Stomach (tissue), 8 donors: ENCODE measurements at regions not wholly inside any gene's neighbourhood (a gene's known extent, or its start where the extent isn't known, plus 50 kb on each side); places are given as distances from the start of the nearest gene placed in this dataset.

Experiments
- DNase-seq, 2 donors: peaks; one replicate each; pipeline versions ENCODE4 v3.0.0 to v3.0.0-alpha.2; 2013 to 2019
- H3K27ac ChIP-seq, 5 donors: fragments of 200-600 bp in 4 of 5; sonication (generic) in 4 of 5; one replicate each; pipeline ENCODE4 v1.5.1; 2013 to 2019; ENCODE audit warnings: mild to moderate bottlenecking in 1 of 5, moderate library complexity in 1 of 5
- H3K27me3 ChIP-seq, 3 donors: fragments of 200-600 bp; sonication (generic); one replicate each; pipeline ENCODE4 v1.5.1; 2017 to 2019; ENCODE audit warnings: mixed run types in 1 of 3
- H3K36me3 ChIP-seq, 4 donors: fragments of 200-600 bp; sonication (generic); 1 replicate in 3 of 4; 2 replicates in 1 of 4; pipeline ENCODE4 v1.5.1; 2016 to 2019
- H3K4me1 ChIP-seq, 4 donors: fragments of 200-600 bp; sonication (generic); one replicate each; pipeline ENCODE4 v1.5.1; 2016 to 2019
- H3K4me3 ChIP-seq, 4 donors: fragments of 200-600 bp; sonication (generic) in 3 of 4; one replicate each; pipeline ENCODE4 v1.5.1; 2016 to 2019; ENCODE audit warnings: mild to moderate bottlenecking in 1 of 4
- H3K9me3 ChIP-seq, 4 donors: fragments of 200-600 bp; sonication (generic); one replicate each; pipeline ENCODE4 v1.5.1; 2016 to 2019
- EP300 ChIP-seq: sonication (generic); formaldehyde crosslinking; IDR thresholded peaks from one replicate; pipeline ENCODE4 v1.6.1; 2017; ENCODE audit warnings: antibody characterized with exemption
- POLR2A ChIP-seq, 4 donors: fragments of 450-650 bp; IDR thresholded peaks; one replicate each; pipeline ENCODE4 v1.6.1; 2016; ENCODE audit warnings: antibody characterized with exemption in 4 of 4, control low read depth in 2 of 4, mild to moderate bottlenecking in 1 of 4, moderate library complexity in 1 of 4
- POLR2AphosphoS5 ChIP-seq, 3 donors: sonication (generic); formaldehyde crosslinking; IDR thresholded peaks; one replicate each; pipeline ENCODE4 v1.6.1; 2016; ENCODE audit warnings: antibody characterized with exemption in 3 of 3
- WGBS, 5 donors: extraction: QIAGEN DNeasy Blood & Tissue Kit in 3 of 5; methylation state at CpG; one replicate each; pipeline versions ENCODE4 v1.1.5 to v1.1.7; 2013 to 2018; 5-methylcytosine and 5-hydroxymethylcytosine counted together
- intact Hi-C: fragments of 100-400 bp; cut with DNase I; formaldehyde crosslinking; loops from one replicate; pipeline ENCODE4 v1.15.1; 2023; ENCODE audit warnings: low total_unique reads
- TF ChIP-seq, protein P1 (sequence below), 7 experiments: fragments of 450-650 bp in 4 of 7; fragments of 200-600 bp in 3 of 7; sonication (generic) in 3 of 7; IDR thresholded peaks; one replicate each; pipeline ENCODE4 v1.5.1; 2016 to 2019; ENCODE audit warnings: antibody characterized with exemption in 7 of 7, control low read depth in 2 of 7, mild to moderate bottlenecking in 1 of 7
- donor health status: healthy with polysubstance abuse.
- donor health status: Bipolar disorder and iron deficiency.
- donor health status: healthy.

DNA sequence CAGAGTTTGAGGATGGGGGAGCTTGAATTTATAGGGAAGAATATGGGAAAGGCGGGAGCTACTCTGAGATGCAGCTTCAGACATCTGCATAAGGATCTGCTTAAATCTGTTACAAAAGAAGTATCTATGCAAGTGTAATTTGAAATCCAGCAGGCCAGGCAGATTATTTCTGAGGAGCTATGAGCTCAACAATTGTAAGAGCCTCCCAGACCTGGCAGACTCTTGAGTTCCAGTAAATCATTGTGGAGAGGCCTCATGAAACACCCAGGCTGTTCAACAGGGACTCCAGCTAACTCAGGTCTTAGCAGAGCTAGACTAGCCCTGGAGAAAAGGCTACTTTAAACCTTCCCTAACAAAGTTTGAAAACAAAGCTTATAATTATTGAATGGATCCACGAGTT, 647.5 kb upstream of the CHRM3 start:
- Histone ChIP-seq H3K27ac (no peak overlapping the region), H3K4me3 (no peak overlapping the region), H3K4me1 (no peaks in the 10 kb centered on the region), H3K27me3 (no peaks in the 10 kb centered on the region), H3K36me3 (no peaks in the 10 kb centered on the region), H3K9me3 (peaks cover 0 to 4% (median 0%) of the 10 kb centered on the region in 4 donors)
- TF ChIP-seq, protein P1, sequence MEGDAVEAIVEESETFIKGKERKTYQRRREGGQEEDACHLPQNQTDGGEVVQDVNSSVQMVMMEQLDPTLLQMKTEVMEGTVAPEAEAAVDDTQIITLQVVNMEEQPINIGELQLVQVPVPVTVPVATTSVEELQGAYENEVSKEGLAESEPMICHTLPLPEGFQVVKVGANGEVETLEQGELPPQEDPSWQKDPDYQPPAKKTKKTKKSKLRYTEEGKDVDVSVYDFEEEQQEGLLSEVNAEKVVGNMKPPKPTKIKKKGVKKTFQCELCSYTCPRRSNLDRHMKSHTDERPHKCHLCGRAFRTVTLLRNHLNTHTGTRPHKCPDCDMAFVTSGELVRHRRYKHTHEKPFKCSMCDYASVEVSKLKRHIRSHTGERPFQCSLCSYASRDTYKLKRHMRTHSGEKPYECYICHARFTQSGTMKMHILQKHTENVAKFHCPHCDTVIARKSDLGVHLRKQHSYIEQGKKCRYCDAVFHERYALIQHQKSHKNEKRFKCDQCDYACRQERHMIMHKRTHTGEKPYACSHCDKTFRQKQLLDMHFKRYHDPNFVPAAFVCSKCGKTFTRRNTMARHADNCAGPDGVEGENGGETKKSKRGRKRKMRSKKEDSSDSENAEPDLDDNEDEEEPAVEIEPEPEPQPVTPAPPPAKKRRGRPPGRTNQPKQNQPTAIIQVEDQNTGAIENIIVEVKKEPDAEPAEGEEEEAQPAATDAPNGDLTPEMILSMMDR (IDR thresholded peaks at IDR 0.05): no peak
- TF ChIP-seq EP300 (no peak), POLR2AphosphoS5 (IDR thresholded peaks at IDR 0.05) (no peak), POLR2A (IDR thresholded peaks at IDR 0.05) (no peak)
- peak in 1 of 2 donors; percentile 54 for DNase-seq
- intact Hi-C loops: no loop called here
- 60 to 70% (median 69%) methylated on average over 2 of the region's 2 CpGs for WGBS, 5 donors

- intact Hi-C loops: no loop called here
- Histone ChIP-seq H3K36me3 (no peaks in the 10 kb centered on the region), H3K9me3 (no peaks in the 10 kb centered on the region), H3K27me3 (no peaks in the 10 kb centered on the region), H3K27ac (no peak overlapping the region), H3K4me1 (no peaks in the 10 kb centered on the region), H3K4me3 (no peak overlapping the region)
- no peak for DNase-seq
- no peak for TF ChIP-seq POLR2A (IDR thresholded peaks at IDR 0.05)
- TF ChIP-seq, protein P1 (IDR thresholded peaks at IDR 0.05): no peak
- no peak for TF ChIP-seq EP300
- TF ChIP-seq POLR2AphosphoS5 (IDR thresholded peaks at IDR 0.05): no peak
These were observed 658.7 kb upstream of the CHRM3 start for GRCh38 chr1:238727670-238728069.

DNA sequence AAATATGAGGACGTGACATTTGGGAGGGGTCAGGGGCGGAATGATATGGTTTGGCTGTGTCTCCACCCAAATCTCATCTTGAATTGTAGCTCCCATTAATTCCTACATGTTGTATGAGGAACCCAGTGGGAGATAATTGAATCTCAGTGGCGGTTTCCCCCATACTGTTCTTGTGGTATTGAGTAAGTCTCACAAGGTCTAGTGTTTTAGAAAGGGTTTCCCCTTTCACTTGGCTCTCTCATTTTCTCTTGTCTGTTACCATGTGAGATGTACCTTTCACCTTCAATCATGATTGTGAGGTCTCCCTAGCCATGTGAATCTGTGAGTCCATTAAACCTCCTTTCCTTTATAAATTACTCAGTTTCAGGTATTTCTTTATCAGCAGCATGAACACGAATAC, 663.6 kb upstream of the CHRM3 start:
- TF ChIP-seq EP300 (no peak), POLR2AphosphoS5 (IDR thresholded peaks at IDR 0.05) (no peak), POLR2A (IDR thresholded peaks at IDR 0.05) (no peak)
- TF ChIP-seq, protein P1 (IDR thresholded peaks at IDR 0.05): no peak
- intact Hi-C loops: no loop called here
- Histone ChIP-seq H3K4me1 (no peaks in the 10 kb centered on the region), H3K36me3 (no peaks in the 10 kb centered on the region), H3K27me3 (no peaks in the 10 kb centered on the region), H3K4me3 (no peak overlapping the region), H3K9me3 (peaks cover 0 to 3% (median 0%) of the 10 kb centered on the region in 4 donors), H3K27ac (no peak overlapping the region)
- 76 to 86% (median 82%) methylated on average over 4 of the region's 4 CpGs for WGBS, 5 donors
- no peak for DNase-seq

DNA sequence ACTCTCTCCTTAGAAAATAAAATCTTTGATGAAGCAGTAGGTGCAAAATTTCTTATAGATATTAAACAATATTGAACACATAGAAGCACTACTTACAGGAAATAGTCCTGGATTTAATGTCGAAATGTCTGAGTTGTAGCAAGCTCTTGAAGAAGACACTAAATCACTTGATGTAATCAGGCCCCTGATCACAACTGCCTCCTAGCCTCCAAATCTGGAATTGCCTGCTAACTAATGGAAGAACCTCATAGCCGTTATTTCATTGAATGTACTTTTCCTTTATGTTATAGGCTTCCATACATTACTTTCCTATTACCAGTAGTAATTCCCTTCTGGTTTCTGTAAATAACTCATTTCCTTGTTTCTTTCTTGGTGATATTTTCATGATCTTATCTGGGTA, 675.7 kb upstream of the CHRM3 start:
- DNase-seq: no peak
- Histone ChIP-seq H3K27me3 (no peaks in the 10 kb centered on the region), H3K27ac (no peak overlapping the region), H3K36me3 (no peaks in the 10 kb centered on the region), H3K9me3 (no peaks in the 10 kb centered on the region), H3K4me3 (no peak overlapping the region), H3K4me1 (no peaks in the 10 kb centered on the region)
- intact Hi-C loops: no loop called here
- 77 to 90% (median 82%) methylated on average over 2 of the region's 2 CpGs for WGBS, 5 donors
- TF ChIP-seq POLR2A (IDR thresholded peaks at IDR 0.05) (no peak), POLR2AphosphoS5 (IDR thresholded peaks at IDR 0.05) (no peak), EP300 (no peak)
- TF ChIP-seq, protein P1 (IDR thresholded peaks at IDR 0.05): no peak
